Skeletal muscle tissue (tissue), 3 donors: ENCODE measurements at regions not wholly inside any gene's neighbourhood (a gene's known extent, or its start where the extent isn't known, plus 50 kb on each side); places are given as distances from the start of the nearest gene placed in this dataset.
"Not testable (repeated sequence)": the region's sequence is repeated elsewhere in the genome, so short reads cannot be mapped to it uniquely, and the experiment has no call there.

ENCODE experiments used
- H3K27ac ChIP-seq: one replicate; pipeline ENCODE4 v1.7.0; 2013; ENCODE audit warnings: mild to moderate bottlenecking, low read depth, low read length, inconsistent platforms
- H3K27me3 ChIP-seq, 3 donors: one replicate each; pipeline ENCODE4 v1.7.0; 2013; ENCODE audit warnings: low read length in 3 of 3; ENCODE audit not compliant: control insufficient read depth in 3 of 3, insufficient read depth in 3 of 3
- H3K36me3 ChIP-seq, 3 donors: one replicate each; pipeline ENCODE4 v1.7.0; 2013; ENCODE audit warnings: low read length in 3 of 3; ENCODE audit not compliant: control insufficient read depth in 3 of 3, insufficient read depth in 3 of 3
- H3K4me1 ChIP-seq, 3 donors: one replicate each; pipeline ENCODE4 v1.7.0; 2013; ENCODE audit warnings: low read length in 3 of 3, mild to moderate bottlenecking in 3 of 3; ENCODE audit not compliant: control insufficient read depth in 3 of 3, insufficient read depth in 3 of 3
- H3K4me3 ChIP-seq, 3 donors: one replicate each; pipeline ENCODE4 v1.7.0; 2013; ENCODE audit warnings: low read length in 3 of 3
- H3K9ac ChIP-seq, 3 donors: one replicate each; pipeline ENCODE4 v1.7.0; 2013; ENCODE audit warnings: low read length in 3 of 3, mild to moderate bottlenecking in 3 of 3, moderate library complexity in 2 of 3, low read depth in 1 of 3
- H3K9me3 ChIP-seq, 3 donors: one replicate each; pipeline ENCODE4 v1.7.0; 2013; ENCODE audit warnings: low read length in 3 of 3; ENCODE audit not compliant: control insufficient read depth in 3 of 3
- donor health status: Osteomylitis.

DNA sequence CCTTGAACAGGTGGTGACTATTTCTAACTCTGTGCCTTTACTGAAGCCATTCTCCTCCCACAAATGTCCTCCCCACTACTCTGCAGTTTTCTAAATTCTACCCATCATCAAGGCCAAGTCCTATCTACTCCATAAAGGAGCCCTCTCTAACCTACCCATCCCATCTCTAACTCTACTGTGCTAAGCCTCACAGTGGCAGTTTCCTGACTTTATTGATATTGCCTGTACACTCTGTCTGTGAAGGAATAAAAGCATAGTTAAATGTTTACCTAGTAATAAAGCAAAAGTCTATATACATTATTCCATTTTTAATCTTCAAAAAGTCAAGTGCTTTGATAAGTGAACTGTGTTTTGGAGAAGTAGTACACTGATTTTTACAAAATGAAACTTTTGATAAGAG is 178.4 kb upstream of the HMCN1 start:
- peaks cover 0 to 2% (median 0%) of the 10 kb centered on the region in 3 donors for H3K4me1 ChIP-seq
- no peak overlapping the region for H3K27ac ChIP-seq
- no peak overlapping the region for H3K9ac ChIP-seq
- no peaks in the 10 kb centered on the region for H3K27me3 ChIP-seq
- no peaks in the 10 kb centered on the region for H3K36me3 ChIP-seq
- H3K4me3 ChIP-seq: no peak overlapping the region
- H3K9me3 ChIP-seq: no peaks in the 10 kb centered on the region

DNA sequence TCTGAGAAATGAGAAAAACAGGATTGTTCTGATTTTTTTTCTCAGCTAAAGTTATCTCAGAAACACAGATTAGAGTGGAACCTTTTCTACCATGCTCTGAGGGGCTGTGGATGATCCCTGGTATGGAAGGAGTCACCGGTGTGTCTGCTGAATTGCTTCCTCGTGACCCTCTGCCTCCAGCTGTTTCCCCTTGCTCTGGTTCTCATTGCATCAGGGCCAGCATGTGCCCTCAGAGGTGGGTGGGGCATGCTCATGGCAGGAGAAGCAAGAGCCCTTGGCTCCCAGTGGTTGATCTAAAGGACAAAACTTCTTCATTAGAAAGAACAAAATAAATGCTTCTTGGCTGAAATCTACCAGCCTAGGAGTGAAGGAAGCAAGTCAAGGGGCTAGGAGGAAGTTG is 183.2 kb upstream of the HMCN1 start:
- Histone ChIP-seq H3K27me3 (no peaks in the 10 kb centered on the region), H3K4me1 (no peaks in the 10 kb centered on the region), H3K36me3 (no peaks in the 10 kb centered on the region), H3K9ac (no peak overlapping the region), H3K27ac (no peak overlapping the region), H3K4me3 (no peak overlapping the region), H3K9me3 (no peaks in the 10 kb centered on the region)

DNA sequence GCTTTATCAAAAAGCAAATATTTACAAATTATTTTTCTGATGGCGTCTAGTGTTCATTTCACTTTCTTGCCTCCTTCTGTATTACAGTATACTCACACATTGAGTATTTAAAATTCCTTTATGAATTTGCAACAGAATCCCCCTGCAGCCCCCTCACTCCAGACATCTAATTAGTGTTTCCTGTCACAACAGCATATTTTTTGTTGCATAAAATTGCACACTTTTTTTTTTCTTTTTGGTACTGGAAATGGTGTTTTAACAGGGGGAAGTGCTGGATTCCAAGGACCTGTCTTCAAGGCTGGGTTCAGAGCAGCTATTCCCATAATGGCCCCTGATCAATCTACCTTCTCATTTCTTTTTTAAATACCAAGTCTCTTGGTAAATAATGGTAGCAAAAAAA is 184.3 kb upstream of the HMCN1 start:
- Histone ChIP-seq H3K36me3 (no peaks in the 10 kb centered on the region), H3K4me1 (no peaks in the 10 kb centered on the region), H3K9me3 (no peaks in the 10 kb centered on the region), H3K27me3 (no peaks in the 10 kb centered on the region), H3K27ac (no peak overlapping the region), H3K9ac (no peak overlapping the region), H3K4me3 (no peak overlapping the region)

GRCh38 chr1:185546029-185546428 is 188.2 kb upstream of the HMCN1 start:
- no peaks in the 10 kb centered on the region for H3K9me3 ChIP-seq
- H3K27me3 ChIP-seq: no peaks in the 10 kb centered on the region
- H3K36me3 ChIP-seq: no peaks in the 10 kb centered on the region
- no peaks in the 10 kb centered on the region for H3K4me1 ChIP-seq
- H3K27ac ChIP-seq: no peak overlapping the region
- H3K9ac ChIP-seq: no peak overlapping the region
- no peak overlapping the region for H3K4me3 ChIP-seq

DNA sequence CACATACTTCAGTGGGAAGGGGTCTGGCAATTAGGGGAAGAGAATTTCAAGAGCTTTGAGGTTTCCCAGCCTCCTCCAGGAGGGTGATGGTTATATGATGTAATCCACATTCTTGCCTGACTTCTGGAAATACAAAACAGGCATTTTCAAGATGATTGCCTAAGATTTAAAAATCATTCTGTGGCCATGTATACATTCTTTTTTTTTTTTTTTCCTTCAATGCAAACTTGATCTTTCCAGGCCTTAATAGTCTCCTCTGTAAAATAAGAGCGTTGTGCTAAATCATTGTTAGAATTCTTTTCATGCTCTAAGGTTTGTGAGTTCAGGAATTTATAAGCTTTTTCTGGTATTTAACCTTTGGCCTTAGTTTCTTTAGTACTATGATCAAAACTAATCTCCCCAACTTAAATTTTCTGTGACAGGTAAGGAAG is 192.3 kb upstream of the HMCN1 start:
- no peaks in the 10 kb centered on the region for H3K4me1 ChIP-seq
- no peak overlapping the region for H3K9ac ChIP-seq
- no peaks in the 10 kb centered on the region for H3K36me3 ChIP-seq
- no peak overlapping the region for H3K27ac ChIP-seq
- H3K27me3 ChIP-seq: no peaks in the 10 kb centered on the region
- H3K9me3 ChIP-seq: no peaks in the 10 kb centered on the region
- H3K4me3 ChIP-seq: no peak overlapping the region

DNA sequence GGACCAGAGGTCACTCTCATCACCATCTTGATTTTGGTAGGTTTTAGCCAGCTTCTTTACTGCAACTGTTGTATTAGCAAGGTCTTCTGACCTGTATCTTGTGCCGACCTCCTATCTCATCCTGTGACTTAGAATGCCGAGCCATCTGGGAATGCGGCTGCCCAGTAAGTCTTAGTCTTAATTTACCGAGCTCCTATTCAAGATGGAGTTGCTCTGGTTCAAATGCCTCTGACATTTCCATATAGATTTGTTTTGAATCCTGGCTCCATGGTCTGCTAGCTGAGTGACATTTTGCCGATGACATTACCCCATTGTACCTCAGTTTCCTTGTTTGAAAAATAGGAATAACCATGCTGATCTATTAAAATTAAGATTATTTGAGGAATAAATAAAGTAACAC is 193.9 kb upstream of the HMCN1 start:
- H3K36me3 ChIP-seq: no peaks in the 10 kb centered on the region
- H3K4me1 ChIP-seq: no peaks in the 10 kb centered on the region
- H3K9me3 ChIP-seq: no peaks in the 10 kb centered on the region
- H3K4me3 ChIP-seq: no peak overlapping the region
- H3K27me3 ChIP-seq: no peaks in the 10 kb centered on the region
- no peak overlapping the region for H3K9ac ChIP-seq
- H3K27ac ChIP-seq: no peak overlapping the region

- Histone ChIP-seq H3K4me1 (peaks cover 0 to 4% (median 3%) of the 10 kb centered on the region in 3 donors), H3K9ac (no peak overlapping the region), H3K27ac (no peak overlapping the region), H3K9me3 (no peaks in the 10 kb centered on the region), H3K27me3 (no peaks in the 10 kb centered on the region), H3K36me3 (no peaks in the 10 kb centered on the region), H3K4me3 (no peak overlapping the region)
These were observed 194.8 kb upstream of the HMCN1 start for GRCh38 chr1:185539277-185539943.

DNA sequence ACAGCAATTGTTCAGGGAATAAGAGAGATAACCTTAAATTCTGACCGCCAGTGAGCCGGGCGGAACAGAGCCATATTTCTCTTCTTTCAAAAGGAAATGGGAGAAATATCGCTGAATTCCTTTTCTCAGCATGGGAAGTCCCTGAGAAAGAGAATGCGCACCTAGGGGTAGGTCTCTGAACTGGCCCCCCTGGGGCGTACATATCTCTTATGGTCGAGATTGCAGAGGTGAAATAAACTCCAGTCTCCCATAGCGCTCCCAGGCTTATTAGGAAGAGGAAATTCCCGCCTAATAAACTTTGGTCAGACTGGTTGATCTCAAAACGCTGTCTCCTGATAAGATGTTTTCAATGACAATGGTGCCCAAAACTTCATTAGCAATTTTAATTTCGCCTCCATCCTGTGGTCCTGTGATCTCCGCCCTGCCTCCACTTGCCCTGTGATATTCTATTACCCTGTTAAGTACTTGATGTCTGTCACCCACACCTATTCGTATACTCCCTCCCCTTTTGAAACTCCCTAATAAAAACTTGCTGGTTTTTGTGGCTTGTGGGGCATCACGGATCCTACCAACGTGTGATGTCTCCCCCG is 195.8 kb upstream of the HMCN1 start:
- not testable (repeated sequence) for H3K9me3 ChIP-seq, H3K27me3 ChIP-seq, H3K27ac ChIP-seq, H3K4me1 ChIP-seq, H3K36me3 ChIP-seq, H3K9ac ChIP-seq, H3K4me3 ChIP-seq

DNA sequence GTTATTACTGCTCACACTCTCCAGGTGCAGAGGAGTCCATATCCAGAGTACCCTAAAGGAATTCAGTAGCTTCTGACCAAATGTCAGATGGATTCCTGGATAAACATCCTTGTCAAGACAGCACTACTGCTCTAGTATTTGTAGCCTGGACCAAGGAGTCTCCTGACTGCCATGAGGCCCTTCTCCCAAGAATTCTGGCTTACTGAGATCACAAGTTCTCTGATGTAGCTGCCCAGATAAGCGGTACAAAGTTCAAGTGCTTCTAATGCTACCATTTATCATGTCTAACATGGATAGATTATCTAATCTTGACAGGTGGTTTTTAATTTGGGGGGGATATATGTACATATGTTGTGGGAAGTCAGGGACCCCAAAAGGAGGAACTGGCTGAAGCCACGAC is 196.6 kb upstream of the HMCN1 start:
- no peaks in the 10 kb centered on the region for H3K36me3 ChIP-seq
- peaks cover 0 to 4% (median 3%) of the 10 kb centered on the region in 3 donors for H3K4me1 ChIP-seq
- no peak overlapping the region for H3K27ac ChIP-seq
- H3K27me3 ChIP-seq: no peaks in the 10 kb centered on the region
- H3K9ac ChIP-seq: no peak overlapping the region
- no peak overlapping the region for H3K4me3 ChIP-seq
- H3K9me3 ChIP-seq: no peaks in the 10 kb centered on the region

DNA sequence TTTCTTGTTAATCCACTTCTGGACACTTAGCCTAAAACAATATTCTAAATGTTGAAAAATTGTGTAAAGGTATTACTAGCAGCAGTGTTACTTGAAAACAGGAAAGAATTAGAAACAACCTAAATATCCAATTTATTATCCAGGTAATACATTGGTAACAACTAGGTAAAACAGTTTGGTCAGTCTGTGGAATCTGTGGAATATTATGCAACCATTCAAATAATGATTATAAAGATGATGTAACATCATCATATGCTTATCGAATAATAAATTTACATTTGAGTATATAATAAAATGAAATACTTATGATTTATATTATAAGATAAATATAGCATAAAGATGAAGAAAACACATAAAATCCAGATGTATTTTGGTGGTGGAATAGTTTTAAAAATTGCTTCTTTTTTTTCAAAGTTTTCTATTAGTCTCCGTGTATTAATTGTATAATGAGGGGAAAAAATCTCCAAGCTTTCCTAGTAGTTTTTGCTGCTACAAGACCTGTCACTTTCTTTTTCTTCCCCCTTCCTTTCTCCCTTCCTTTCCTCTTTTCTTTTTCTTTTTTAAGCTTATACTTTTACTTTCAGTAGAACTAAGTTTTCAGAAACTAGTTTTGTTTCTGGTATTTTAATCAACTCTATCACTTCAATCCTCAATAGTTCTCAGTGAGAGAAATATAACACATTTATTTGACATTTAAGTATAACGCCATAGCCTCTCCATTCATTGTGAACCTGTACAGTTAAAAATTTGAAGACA is 197.8 kb upstream of the HMCN1 start:
- Histone ChIP-seq H3K27ac (no peak overlapping the region), H3K4me3 (no peak overlapping the region), H3K36me3 (no peaks in the 10 kb centered on the region), H3K9me3 (no peaks in the 10 kb centered on the region), H3K4me1 (peaks cover 0 to 4% (median 3%) of the 10 kb centered on the region in 3 donors), H3K9ac (no peak overlapping the region), H3K27me3 (no peaks in the 10 kb centered on the region)
